ENCODE measurements at regions not wholly inside any gene's neighbourhood (a gene's known extent, or its start where the extent isn't known, plus 50 kb on each side); places are given as distances from the start of the nearest gene placed in this dataset.
"Not testable (repeated sequence)": the region's sequence is repeated elsewhere in the genome, so short reads cannot be mapped to it uniquely, and the experiment has no call there.

GRCh38 chr7:81128011-81128410, 209.2 kb upstream of the SEMA3C start:
- DNase-seq (ENCODE audit: low read depth) = no peak

- no peak for DNase-seq (ENCODE audit: low read depth)
Measured at GRCh38 chr7:81120803-81121202, 202.0 kb upstream of the SEMA3C start.

GRCh38 chr7:81120111-81120510, 201.3 kb upstream of the SEMA3C start:
- no peak for DNase-seq (ENCODE audit: low read depth)

- DNase-seq (ENCODE audit: low read depth) = no peak
Measured at GRCh38 chr7:81114633-81115032, 195.8 kb upstream of the SEMA3C start.

- no peak for DNase-seq (ENCODE audit: low read depth)
Measured at GRCh38 chr7:81112731-81113130, 193.9 kb upstream of the SEMA3C start.

- no peak for DNase-seq (ENCODE audit: low read depth)
Measured at GRCh38 chr7:81111781-81112540, 193.1 kb upstream of the SEMA3C start.

GRCh38 chr7:81111358-81111757, 192.5 kb upstream of the SEMA3C start:
- DNase-seq (ENCODE audit: low read depth) = no peak

GRCh38 chr7:81110673-81111072, 191.8 kb upstream of the SEMA3C start:
- DNase-seq (ENCODE audit: low read depth) = no peak

- no peak for DNase-seq (ENCODE audit: low read depth)
Measured at GRCh38 chr7:81098213-81098612, 179.4 kb upstream of the SEMA3C start.

GRCh38 chr7:81094952-81095351, 176.1 kb upstream of the SEMA3C start:
- DNase-seq (ENCODE audit: low read depth) = no peak

- no peak for DNase-seq (ENCODE audit: low read depth)
Measured at GRCh38 chr7:81081616-81082015, 162.8 kb upstream of the SEMA3C start.

GRCh38 chr7:81080553-81080952, 161.7 kb upstream of the SEMA3C start:
- no peak for DNase-seq (ENCODE audit: low read depth)

- DNase-seq (ENCODE audit: low read depth) = no peak
Measured at GRCh38 chr7:81079746-81080145, 160.9 kb upstream of the SEMA3C start.

GRCh38 chr7:81075150-81075549, 156.3 kb upstream of the SEMA3C start:
- no peak for DNase-seq (ENCODE audit: low read depth)

GRCh38 chr7:81074406-81074805, 155.6 kb upstream of the SEMA3C start:
- no peak for DNase-seq (ENCODE audit: low read depth)

- no peak for DNase-seq (ENCODE audit: low read depth)
Measured at GRCh38 chr7:81073931-81074251, 155.0 kb upstream of the SEMA3C start.

GRCh38 chr7:81070956-81071355, 152.1 kb upstream of the SEMA3C start:
- no peak for DNase-seq (ENCODE audit: low read depth)

GRCh38 chr7:81066797-81067196, 147.9 kb upstream of the SEMA3C start:
- no peak for DNase-seq (ENCODE audit: low read depth)

GRCh38 chr7:81064426-81064825, 145.6 kb upstream of the SEMA3C start:
- no peak for DNase-seq (ENCODE audit: low read depth)

- no peak for DNase-seq (ENCODE audit: low read depth)
Measured at GRCh38 chr7:81062755-81063154, 143.9 kb upstream of the SEMA3C start.

- DNase-seq (ENCODE audit: low read depth) = not testable (repeated sequence)
Measured at GRCh38 chr7:81057469-81057868, 138.6 kb upstream of the SEMA3C start.

GRCh38 chr7:81053623-81054022, 134.8 kb upstream of the SEMA3C start:
- DNase-seq (ENCODE audit: low read depth) = no peak

- DNase-seq (ENCODE audit: low read depth) = no peak
Measured at GRCh38 chr7:81051811-81052413, 133.1 kb upstream of the SEMA3C start.

- no peak for DNase-seq (ENCODE audit: low read depth)
Measured at GRCh38 chr7:81045491-81046030, 126.7 kb upstream of the SEMA3C start.
